Psoas muscle (tissue), 7 donors: ENCODE measurements at regions not wholly inside any gene's neighbourhood (a gene's known extent, or its start where the extent isn't known, plus 50 kb on each side); places are given as distances from the start of the nearest gene placed in this dataset.
"Not testable (repeated sequence)": the region's sequence is repeated elsewhere in the genome, so short reads cannot be mapped to it uniquely, and the experiment has no call there.

Experiments
- ATAC-seq, 4 donors: fragments of 200-7000 bp; cut with Tn5 transposase; one replicate each; pipeline ENCODE4 v1.9.1; 2020; ENCODE audit warnings: moderate library complexity in 3 of 4, mild to moderate bottlenecking in 2 of 4
- DNase-seq, 2 donors: peaks; one replicate each; pipeline ENCODE4 v3.0.0-alpha.2; 2020
- H3K27ac ChIP-seq: fragments of 200-600 bp; one replicate; pipeline ENCODE4 v1.8.0; 2022
- H3K27me3 ChIP-seq, 3 donors: fragments of 200-600 bp in 1 of 3; one replicate each; pipeline versions ENCODE4 v1.6.1 to v1.8.0; 2013 to 2022; ENCODE audit warnings: low read length in 2 of 3, mild to moderate bottlenecking in 2 of 3, moderate library complexity in 1 of 3; ENCODE audit not compliant: insufficient read depth in 3 of 3
- H3K36me3 ChIP-seq, 2 donors: fragments of 200-600 bp in 1 of 2; one replicate each; pipeline versions ENCODE4 v1.6.1 to v1.8.0; 2013 to 2022; ENCODE audit warnings: low read depth in 1 of 2, mild to moderate bottlenecking in 1 of 2, moderate library complexity in 1 of 2; ENCODE audit not compliant: insufficient read depth in 1 of 2
- H3K4me1 ChIP-seq: fragments of 200-600 bp; one replicate; pipeline ENCODE4 v1.8.0; 2022
- H3K4me3 ChIP-seq: fragments of 200-600 bp; one replicate; pipeline ENCODE4 v1.8.0; 2022; ENCODE audit warnings: mild to moderate bottlenecking
- H3K9me3 ChIP-seq: fragments of 200-600 bp; one replicate; pipeline ENCODE4 v1.8.0; 2022
- WGBS, 3 donors: extraction: QIAGEN DNeasy Blood & Tissue Kit; methylation state at CpG; one replicate each; pipeline versions ENCODE4 v1.1.6 to v1.1.7; 2013; 5-methylcytosine and 5-hydroxymethylcytosine counted together
- intact Hi-C, 2 donors: fragments of 100-400 bp; cut with DNase I; formaldehyde crosslinking; loops; one replicate each; pipeline versions ENCODE4 v1.11.0 to v1.14.2; 2022
- TF ChIP-seq, protein P1 (sequence below): fragments of 200-600 bp; IDR thresholded peaks from one replicate; pipeline ENCODE4 v1.8.0; 2022; ENCODE audit warnings: antibody characterized with exemption
- donor health status: healthy with polysubstance abuse.
- donor health status: DM: no; HTN: no; CAD: no; lungs with moderate emphysema.
- donor health status: Bipolar disorder and iron deficiency.
- donor health status: healthy.
- donor health status: DM: yes; HTN: yes; CAD: no.
- donor health status: DM: no; HTN: no; CAD: no.
- donor health status: DM: yes; HTN: yes; CAD: no.

DNA sequence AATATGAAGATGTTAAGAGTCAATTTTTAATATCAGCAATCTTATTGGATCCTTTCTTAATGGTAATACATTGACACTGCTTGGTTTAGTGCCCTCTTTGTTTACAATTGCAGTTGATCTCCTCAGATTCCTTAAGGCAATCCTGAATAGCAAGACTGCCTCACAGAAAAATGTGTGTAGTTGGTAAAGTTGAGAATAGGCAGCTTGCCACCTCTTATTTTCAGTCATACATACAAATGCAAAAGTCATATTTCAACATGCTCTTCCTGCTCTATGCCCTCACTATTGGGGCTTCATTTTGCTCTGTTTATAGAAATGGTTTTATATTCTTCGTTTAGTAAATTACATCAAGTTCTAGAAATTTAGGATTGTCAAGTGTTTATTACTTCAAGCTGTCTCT lies 661.1 kb upstream of the ANKRD30A start:
- H3K36me3 ChIP-seq = no peaks in the 10 kb centered on the region
- no peaks in the 10 kb centered on the region for H3K4me1 ChIP-seq
- DNase-seq = no peak
- H3K27ac ChIP-seq = no peak overlapping the region
- no peak overlapping the region for H3K4me3 ChIP-seq
- 59 to 68% (median 64%) methylated on average over 1 of the region's 1 CpG for WGBS, 3 donors
- TF ChIP-seq, protein P1, sequence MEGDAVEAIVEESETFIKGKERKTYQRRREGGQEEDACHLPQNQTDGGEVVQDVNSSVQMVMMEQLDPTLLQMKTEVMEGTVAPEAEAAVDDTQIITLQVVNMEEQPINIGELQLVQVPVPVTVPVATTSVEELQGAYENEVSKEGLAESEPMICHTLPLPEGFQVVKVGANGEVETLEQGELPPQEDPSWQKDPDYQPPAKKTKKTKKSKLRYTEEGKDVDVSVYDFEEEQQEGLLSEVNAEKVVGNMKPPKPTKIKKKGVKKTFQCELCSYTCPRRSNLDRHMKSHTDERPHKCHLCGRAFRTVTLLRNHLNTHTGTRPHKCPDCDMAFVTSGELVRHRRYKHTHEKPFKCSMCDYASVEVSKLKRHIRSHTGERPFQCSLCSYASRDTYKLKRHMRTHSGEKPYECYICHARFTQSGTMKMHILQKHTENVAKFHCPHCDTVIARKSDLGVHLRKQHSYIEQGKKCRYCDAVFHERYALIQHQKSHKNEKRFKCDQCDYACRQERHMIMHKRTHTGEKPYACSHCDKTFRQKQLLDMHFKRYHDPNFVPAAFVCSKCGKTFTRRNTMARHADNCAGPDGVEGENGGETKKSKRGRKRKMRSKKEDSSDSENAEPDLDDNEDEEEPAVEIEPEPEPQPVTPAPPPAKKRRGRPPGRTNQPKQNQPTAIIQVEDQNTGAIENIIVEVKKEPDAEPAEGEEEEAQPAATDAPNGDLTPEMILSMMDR = no peak
- H3K9me3 ChIP-seq = no peaks in the 10 kb centered on the region
- no peak for ATAC-seq
- intact Hi-C loops = no loop called here
- H3K27me3 ChIP-seq = no peaks in the 10 kb centered on the region

GRCh38 chr10:36463390-36463789 lies 662.0 kb upstream of the ANKRD30A start:
- WGBS, 3 donors = 88 to 93% (median 91%) methylated on average over 2 of the region's 2 CpGs
- H3K36me3 ChIP-seq = no peaks in the 10 kb centered on the region
- no peak overlapping the region for H3K27ac ChIP-seq
- H3K9me3 ChIP-seq = no peaks in the 10 kb centered on the region
- H3K4me3 ChIP-seq = no peak overlapping the region
- ATAC-seq (no peak), DNase-seq (no peak)
- H3K27me3 ChIP-seq = no peaks in the 10 kb centered on the region
- TF ChIP-seq, protein P1 = no peak
- intact Hi-C loops = no loop called here
- no peaks in the 10 kb centered on the region for H3K4me1 ChIP-seq

DNA sequence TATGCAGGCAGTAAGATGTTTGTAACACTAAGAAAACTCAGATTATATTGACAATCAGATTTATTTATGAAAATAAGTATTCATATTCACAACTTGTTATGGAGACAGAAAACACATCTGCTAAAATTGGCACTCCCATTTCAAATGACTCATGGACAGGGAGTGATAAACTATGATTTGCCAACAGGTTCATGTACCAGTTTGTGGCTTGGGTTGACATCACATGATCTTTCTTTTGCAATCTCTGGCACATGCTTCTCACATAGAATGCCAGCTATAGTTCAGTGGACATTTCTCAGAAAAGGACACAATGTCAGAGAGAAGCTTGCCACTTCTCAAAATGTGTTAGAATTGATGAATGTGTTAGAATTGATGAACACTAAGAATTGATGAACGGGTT lies 663.2 kb upstream of the ANKRD30A start:
- no peak for ATAC-seq
- no peak overlapping the region for H3K27ac ChIP-seq
- intact Hi-C loops = no loop called here
- 30 to 54% (median 39%) methylated on average over 1 of the region's 1 CpG for WGBS, 3 donors
- no peaks in the 10 kb centered on the region for H3K4me1 ChIP-seq
- H3K36me3 ChIP-seq = no peaks in the 10 kb centered on the region
- no peak overlapping the region for H3K4me3 ChIP-seq
- H3K9me3 ChIP-seq = no peaks in the 10 kb centered on the region
- TF ChIP-seq, protein P1 = no peak
- no peak for DNase-seq
- H3K27me3 ChIP-seq = no peaks in the 10 kb centered on the region

GRCh38 chr10:36458437-36458836 lies 667.0 kb upstream of the ANKRD30A start:
- H3K27ac ChIP-seq, H3K4me3 ChIP-seq, H3K4me1 ChIP-seq, intact Hi-C loops, H3K27me3 ChIP-seq, DNase-seq, ATAC-seq, H3K9me3 ChIP-seq, H3K36me3 ChIP-seq: not testable (repeated sequence)

GRCh38 chr10:36457751-36458150 lies 667.6 kb upstream of the ANKRD30A start:
- Histone ChIP-seq H3K27ac (no peak overlapping the region), H3K36me3 (no peaks in the 10 kb centered on the region), H3K27me3 (no peaks in the 10 kb centered on the region), H3K4me1 (no peaks in the 10 kb centered on the region), H3K9me3 (no peaks in the 10 kb centered on the region), H3K4me3 (no peak overlapping the region)
- 32 to 65% (median 44%) methylated on average over 1 of the region's 1 CpG for WGBS, 3 donors
- ATAC-seq (no peak), DNase-seq (no peak)
- intact Hi-C loops = no loop called here
- TF ChIP-seq, protein P1 = no peak
